Lower leg skin (tissue), 4 donors: ENCODE measurements at regions not wholly inside any gene's neighbourhood (a gene's known extent, or its start where the extent isn't known, plus 50 kb on each side); places are given as distances from the start of the nearest gene placed in this dataset.

Experiments
- DNase-seq, 2 donors: peaks; one replicate each; pipeline ENCODE4 v3.0.0-alpha.2; 2019; ENCODE audit warnings: low spot score in 2 of 2
- H3K4me3 ChIP-seq: fragments of 200-600 bp; sonication (generic); 2 replicates; pipeline ENCODE4 v1.5.1; 2017; ENCODE audit warnings: mild to moderate bottlenecking, low read depth; ENCODE audit not compliant: poor library complexity, severe bottlenecking
- CTCF ChIP-seq, 3 donors: fragments of 450-650 bp; IDR thresholded peaks; one replicate each; pipeline ENCODE4 v1.5.1; 2016; ENCODE audit warnings: antibody characterized with exemption in 3 of 3, mild to moderate bottlenecking in 3 of 3, moderate library complexity in 2 of 3
- POLR2A ChIP-seq, 2 donors: fragments of 450-650 bp; IDR thresholded peaks; one replicate each; pipeline ENCODE4 v1.6.1; 2016 to 2017; ENCODE audit warnings: antibody characterized with exemption in 2 of 2, mild to moderate bottlenecking in 1 of 2, moderate library complexity in 1 of 2
- WGBS, 2 donors: methylation state at CpG; one replicate each; pipeline ENCODE4 v1.1.5; 2018; 5-methylcytosine and 5-hydroxymethylcytosine counted together
- intact Hi-C: fragments of 100-400 bp; cut with DNase I; formaldehyde crosslinking; loops from one replicate; pipeline ENCODE4 v1.15.0; 2023; ENCODE audit warnings: low total_unique reads

GRCh38 chr9:113754739-113755138, 121.4 kb upstream of the ZNF618 start:
- TF ChIP-seq CTCF (IDR thresholded peaks at IDR 0.05) (no peak), POLR2A (IDR thresholded peaks at IDR 0.05) (no peak)
- 83 to 84% methylated on average over 2 of the region's 2 CpGs for WGBS, 2 donors
- DNase-seq, result no peak
- no peak overlapping the region for H3K4me3 ChIP-seq
- intact Hi-C loops, result no loop called here

GRCh38 chr9:113755433-113755832, 120.7 kb upstream of the ZNF618 start:
- intact Hi-C loops, result no loop called here
- WGBS, 2 donors, result 69 to 82% methylated on average over 4 of the region's 4 CpGs
- no peak for DNase-seq
- TF ChIP-seq CTCF (IDR thresholded peaks at IDR 0.05) (no peak), POLR2A (IDR thresholded peaks at IDR 0.05) (no peak)
- no peak overlapping the region for H3K4me3 ChIP-seq

- WGBS, 2 donors, result 100% methylated on average over 3 of the region's 3 CpGs
- DNase-seq, result no peak
- no peak for TF ChIP-seq POLR2A (IDR thresholded peaks at IDR 0.05)
- TF ChIP-seq CTCF (IDR thresholded peaks at IDR 0.05), result no peak
- no peak overlapping the region for H3K4me3 ChIP-seq
- intact Hi-C loops, result no loop called here
Measured at GRCh38 chr9:113756476-113757192, 119.5 kb upstream of the ZNF618 start.

GRCh38 chr9:113763429-113763828, 112.7 kb upstream of the ZNF618 start:
- DNase-seq, result no peak
- H3K4me3 ChIP-seq, result no peak overlapping the region
- TF ChIP-seq POLR2A (IDR thresholded peaks at IDR 0.05), result no peak
- no peak for TF ChIP-seq CTCF (IDR thresholded peaks at IDR 0.05)
- intact Hi-C loops, result no loop called here

GRCh38 chr9:113764572-113764971, 111.5 kb upstream of the ZNF618 start:
- intact Hi-C loops, result no loop called here
- no peak overlapping the region for H3K4me3 ChIP-seq
- DNase-seq, result no peak
- WGBS, 2 donors, result 86 to 100% methylated on average over 1 of the region's 1 CpG
- TF ChIP-seq CTCF (IDR thresholded peaks at IDR 0.05), result no peak
- no peak for TF ChIP-seq POLR2A (IDR thresholded peaks at IDR 0.05)

GRCh38 chr9:113769412-113769811, 106.7 kb upstream of the ZNF618 start:
- intact Hi-C loops, result no loop called here
- TF ChIP-seq CTCF (IDR thresholded peaks at IDR 0.05), result no peak
- TF ChIP-seq POLR2A (IDR thresholded peaks at IDR 0.05), result no peak
- 53 to 59% methylated on average over 1 of the region's 1 CpG for WGBS, 2 donors

More at GRCh38 chr9:113769412-113769811, 106.7 kb upstream of the ZNF618 start:
- no peak overlapping the region for H3K4me3 ChIP-seq
- no peak for DNase-seq
